ENCODE measurements at regions not wholly inside any gene's neighbourhood (a gene's known extent, or its start where the extent isn't known, plus 50 kb on each side); places are given as distances from the start of the nearest gene placed in this dataset.

DNA sequence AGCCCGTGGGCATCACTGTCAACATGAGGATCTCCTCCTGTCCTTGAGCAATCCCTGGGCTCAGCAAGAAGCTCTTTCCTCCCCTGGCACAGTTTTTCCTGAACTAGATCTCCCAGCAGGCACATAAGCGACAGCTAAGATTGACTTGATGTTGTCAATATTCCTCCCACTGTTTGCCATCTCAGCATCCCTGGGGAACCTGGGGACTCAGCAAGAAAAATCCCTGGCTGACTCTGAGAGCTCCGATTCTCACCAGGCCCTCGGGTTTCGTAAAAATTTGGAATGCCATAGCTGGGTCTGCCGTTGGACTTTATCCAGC lies 687.2 kb downstream of the MATN1 start:
- no peaks in the 10 kb centered on the region for H3K9me3 ChIP-seq
- no peak for FAIRE-seq
- 70% methylated on average over 6 of the region's 6 CpGs for WGBS (ENCODE audit: missing lambda C conversion rate)
- CTCF ChIA-PET, result no interaction called here
- H3K27ac ChIP-seq, result no peak overlapping the region
- DNase-seq (ENCODE audit: low read depth in 1 of 2, low spot score in 1 of 2), result no peak
- no peak for ATAC-seq
- no peak overlapping the region for H3K4me2 ChIP-seq
- TF ChIP-seq POLR2A (IDR thresholded peaks at IDR 0.05; ENCODE audit: low read length) (no peak), HEYL (CRISPR knock-in tag; IDR thresholded peaks at IDR 0.05) (no peak), RFX5 (IDR thresholded peaks at IDR 0.05) (no peak), CHD4 (IDR thresholded peaks at IDR 0.05; ENCODE audit: borderline replicate concordance) (no peak), ZFP36 (IDR thresholded peaks at IDR 0.05; ENCODE audit: borderline replicate concordance, partially characterized antibody) (no peak), EP300 (IDR thresholded peaks at IDR 0.05) (no peak), NR3C1 (IDR thresholded peaks at IDR 0.05) (no peak), MYC (IDR thresholded peaks at IDR 0.05; ENCODE audit: borderline replicate concordance, low read length) (no peak), HOXB13 (CRISPR knock-in tag; IDR thresholded peaks at IDR 0.05; ENCODE audit: low read depth) (no peak), POLR2AphosphoS2 (conservative IDR thresholded peaks at IDR 0.05; ENCODE audit: low read length) (no peak), FOSB (CRISPR knock-in tag; IDR thresholded peaks at IDR 0.05) (no peak), ZSCAN20 (CRISPR knock-in tag; IDR thresholded peaks at IDR 0.05) (no peak), KDM1A (IDR thresholded peaks at IDR 0.05; ENCODE audit: low read depth) (no peak)
- TF ChIP-seq, protein P1, sequence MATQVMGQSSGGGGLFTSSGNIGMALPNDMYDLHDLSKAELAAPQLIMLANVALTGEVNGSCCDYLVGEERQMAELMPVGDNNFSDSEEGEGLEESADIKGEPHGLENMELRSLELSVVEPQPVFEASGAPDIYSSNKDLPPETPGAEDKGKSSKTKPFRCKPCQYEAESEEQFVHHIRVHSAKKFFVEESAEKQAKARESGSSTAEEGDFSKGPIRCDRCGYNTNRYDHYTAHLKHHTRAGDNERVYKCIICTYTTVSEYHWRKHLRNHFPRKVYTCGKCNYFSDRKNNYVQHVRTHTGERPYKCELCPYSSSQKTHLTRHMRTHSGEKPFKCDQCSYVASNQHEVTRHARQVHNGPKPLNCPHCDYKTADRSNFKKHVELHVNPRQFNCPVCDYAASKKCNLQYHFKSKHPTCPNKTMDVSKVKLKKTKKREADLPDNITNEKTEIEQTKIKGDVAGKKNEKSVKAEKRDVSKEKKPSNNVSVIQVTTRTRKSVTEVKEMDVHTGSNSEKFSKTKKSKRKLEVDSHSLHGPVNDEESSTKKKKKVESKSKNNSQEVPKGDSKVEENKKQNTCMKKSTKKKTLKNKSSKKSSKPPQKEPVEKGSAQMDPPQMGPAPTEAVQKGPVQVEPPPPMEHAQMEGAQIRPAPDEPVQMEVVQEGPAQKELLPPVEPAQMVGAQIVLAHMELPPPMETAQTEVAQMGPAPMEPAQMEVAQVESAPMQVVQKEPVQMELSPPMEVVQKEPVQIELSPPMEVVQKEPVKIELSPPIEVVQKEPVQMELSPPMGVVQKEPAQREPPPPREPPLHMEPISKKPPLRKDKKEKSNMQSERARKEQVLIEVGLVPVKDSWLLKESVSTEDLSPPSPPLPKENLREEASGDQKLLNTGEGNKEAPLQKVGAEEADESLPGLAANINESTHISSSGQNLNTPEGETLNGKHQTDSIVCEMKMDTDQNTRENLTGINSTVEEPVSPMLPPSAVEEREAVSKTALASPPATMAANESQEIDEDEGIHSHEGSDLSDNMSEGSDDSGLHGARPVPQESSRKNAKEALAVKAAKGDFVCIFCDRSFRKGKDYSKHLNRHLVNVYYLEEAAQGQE (IDR thresholded peaks at IDR 0.05), result no peak
- TF ChIP-seq, protein P2, sequence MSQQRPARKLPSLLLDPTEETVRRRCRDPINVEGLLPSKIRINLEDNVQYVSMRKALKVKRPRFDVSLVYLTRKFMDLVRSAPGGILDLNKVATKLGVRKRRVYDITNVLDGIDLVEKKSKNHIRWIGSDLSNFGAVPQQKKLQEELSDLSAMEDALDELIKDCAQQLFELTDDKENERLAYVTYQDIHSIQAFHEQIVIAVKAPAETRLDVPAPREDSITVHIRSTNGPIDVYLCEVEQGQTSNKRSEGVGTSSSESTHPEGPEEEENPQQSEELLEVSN (IDR thresholded peaks at IDR 0.05; ENCODE audit: borderline replicate concordance, low read depth), result no peak
- TF ChIP-seq, protein P3, sequence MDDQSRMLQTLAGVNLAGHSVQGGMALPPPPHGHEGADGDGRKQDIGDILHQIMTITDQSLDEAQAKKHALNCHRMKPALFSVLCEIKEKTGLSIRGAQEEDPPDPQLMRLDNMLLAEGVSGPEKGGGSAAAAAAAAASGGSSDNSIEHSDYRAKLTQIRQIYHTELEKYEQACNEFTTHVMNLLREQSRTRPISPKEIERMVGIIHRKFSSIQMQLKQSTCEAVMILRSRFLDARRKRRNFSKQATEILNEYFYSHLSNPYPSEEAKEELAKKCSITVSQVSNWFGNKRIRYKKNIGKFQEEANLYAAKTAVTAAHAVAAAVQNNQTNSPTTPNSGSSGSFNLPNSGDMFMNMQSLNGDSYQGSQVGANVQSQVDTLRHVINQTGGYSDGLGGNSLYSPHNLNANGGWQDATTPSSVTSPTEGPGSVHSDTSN (IDR thresholded peaks at IDR 0.05), result no peak
- TF ChIP-seq, protein P4, sequence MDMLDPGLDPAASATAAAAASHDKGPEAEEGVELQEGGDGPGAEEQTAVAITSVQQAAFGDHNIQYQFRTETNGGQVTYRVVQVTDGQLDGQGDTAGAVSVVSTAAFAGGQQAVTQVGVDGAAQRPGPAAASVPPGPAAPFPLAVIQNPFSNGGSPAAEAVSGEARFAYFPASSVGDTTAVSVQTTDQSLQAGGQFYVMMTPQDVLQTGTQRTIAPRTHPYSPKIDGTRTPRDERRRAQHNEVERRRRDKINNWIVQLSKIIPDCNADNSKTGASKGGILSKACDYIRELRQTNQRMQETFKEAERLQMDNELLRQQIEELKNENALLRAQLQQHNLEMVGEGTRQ (IDR thresholded peaks at IDR 0.05), result no peak
- TF ChIP-seq, protein P5, sequence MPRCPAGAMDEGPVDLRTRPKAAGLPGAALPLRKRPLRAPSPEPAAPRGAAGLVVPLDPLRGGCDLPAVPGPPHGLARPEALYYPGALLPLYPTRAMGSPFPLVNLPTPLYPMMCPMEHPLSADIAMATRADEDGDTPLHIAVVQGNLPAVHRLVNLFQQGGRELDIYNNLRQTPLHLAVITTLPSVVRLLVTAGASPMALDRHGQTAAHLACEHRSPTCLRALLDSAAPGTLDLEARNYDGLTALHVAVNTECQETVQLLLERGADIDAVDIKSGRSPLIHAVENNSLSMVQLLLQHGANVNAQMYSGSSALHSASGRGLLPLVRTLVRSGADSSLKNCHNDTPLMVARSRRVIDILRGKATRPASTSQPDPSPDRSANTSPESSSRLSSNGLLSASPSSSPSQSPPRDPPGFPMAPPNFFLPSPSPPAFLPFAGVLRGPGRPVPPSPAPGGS (IDR thresholded peaks at IDR 0.05), result no peak
- no peaks in the 10 kb centered on the region for H3K4me1 ChIP-seq
- POLR2A ChIA-PET, result no interaction called here
- H3K4me3 ChIP-seq, result no peak overlapping the region

DNA sequence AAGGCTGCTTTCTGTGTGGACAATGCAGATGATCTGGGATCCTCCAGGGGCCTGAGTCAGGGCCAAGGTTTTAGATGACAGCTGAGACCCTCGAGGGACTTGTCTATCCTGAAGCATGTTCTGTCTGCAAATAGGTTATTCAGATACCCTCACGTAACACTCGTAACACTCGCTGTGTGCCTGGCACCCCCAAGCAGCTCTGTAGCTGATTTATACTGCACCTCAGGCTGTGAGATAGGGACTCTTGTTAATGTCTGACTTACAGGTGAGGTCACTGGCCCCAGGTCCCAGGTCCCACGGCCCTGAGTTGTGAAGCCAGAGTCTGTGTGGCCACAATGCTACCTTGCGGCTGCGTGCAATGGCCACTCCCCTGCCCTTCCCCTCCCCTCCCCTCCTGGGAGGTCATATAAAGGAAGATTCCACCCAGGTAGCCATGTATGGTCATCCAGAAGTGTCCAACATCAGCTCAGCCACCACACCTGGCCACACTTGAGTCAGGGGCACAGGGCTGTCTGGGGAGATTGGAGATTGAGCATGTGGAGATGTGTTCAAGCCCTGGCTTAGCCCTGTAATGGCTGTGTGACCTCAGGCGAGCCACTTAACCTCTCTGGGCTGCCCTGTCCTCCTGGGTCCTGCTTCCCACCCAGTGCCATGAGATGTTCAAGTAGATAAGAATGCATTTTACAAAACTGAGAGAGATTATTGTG lies 687.7 kb downstream of the MATN1 start:
- FAIRE-seq (no peak), ATAC-seq (no peak), DNase-seq (ENCODE audit: low read depth in 1 of 2, low spot score in 1 of 2) (no peak)
- ChIA-PET POLR2A (no interaction called here), CTCF (interaction anchor here (0.9 kb wide), 1 partner anchor 22 kb away, joined by 3 read pairs; no protein-coding TSS in a partner anchor)
- H3K27ac ChIP-seq, result no peak overlapping the region
- H3K4me2 ChIP-seq, result no peak overlapping the region
- no peak overlapping the region for H3K4me3 ChIP-seq
- H3K9me3 ChIP-seq, result no peaks in the 10 kb centered on the region
- WGBS (ENCODE audit: missing lambda C conversion rate), result 74% methylated on average over 5 of the region's 8 CpGs
- no peak for TF ChIP-seq JUNB (IDR thresholded peaks at IDR 0.05)
- no peak for TF ChIP-seq RCOR1 (IDR thresholded peaks at IDR 0.05; ENCODE audit: low read depth, low read length)
- TF ChIP-seq PHF8 (IDR thresholded peaks at IDR 0.05; ENCODE audit: borderline replicate concordance, low read depth), result no peak
- no peak for TF ChIP-seq FOSL2 (IDR thresholded peaks at IDR 0.05)
- TF ChIP-seq FOSL2 (CRISPR knock-in tag; IDR thresholded peaks at IDR 0.05), result no peak
- TF ChIP-seq, protein P1 (IDR thresholded peaks at IDR 0.05), result no peak
- TF ChIP-seq ZC3H11A (IDR thresholded peaks at IDR 0.05), result no peak
- TF ChIP-seq CHD2 (IDR thresholded peaks at IDR 0.05; ENCODE audit: low read length, partially characterized antibody), result no peak
- H3K4me1 ChIP-seq, result no peaks in the 10 kb centered on the region
